ENCODE measurements at regions not wholly inside any gene's neighbourhood (a gene's known extent, or its start where the extent isn't known, plus 50 kb on each side); places are given as distances from the start of the nearest gene placed in this dataset.

GRCh38 chr13:105817498-105817897 lies 718.0 kb downstream of the EFNB2 start:
- no peaks in the 10 kb centered on the region for H3K9me3 Mint-ChIP-seq (ENCODE audit: unreplicated experiment)
- H3K27me3 Mint-ChIP-seq (ENCODE audit: unreplicated experiment) = peaks cover 3% of the 10 kb centered on the region
- no peak overlapping the region for H3K4me3 Mint-ChIP-seq (ENCODE audit: unreplicated experiment)
- no peak for DNase-seq
- no peaks in the 10 kb centered on the region for H3K36me3 Mint-ChIP-seq (ENCODE audit: unreplicated experiment)
- TF ChIP-seq CTCF (IDR thresholded peaks at IDR 0.05; ENCODE audit: partially characterized antibody, unreplicated experiment) = no peak
- peaks cover 3% of the 10 kb centered on the region for H3K4me1 Mint-ChIP-seq (ENCODE audit: low read depth, unreplicated experiment)
- H3K27ac Mint-ChIP-seq (ENCODE audit: unreplicated experiment) = no peak overlapping the region

GRCh38 chr13:105816994-105817393 lies 718.5 kb downstream of the EFNB2 start:
- DNase-seq = no peak
- no peak for TF ChIP-seq CTCF (IDR thresholded peaks at IDR 0.05; ENCODE audit: partially characterized antibody, unreplicated experiment)
- H3K27me3 Mint-ChIP-seq (ENCODE audit: unreplicated experiment) = peaks cover 3% of the 10 kb centered on the region
- H3K4me3 Mint-ChIP-seq (ENCODE audit: unreplicated experiment) = no peak overlapping the region
- H3K9me3 Mint-ChIP-seq (ENCODE audit: unreplicated experiment) = no peaks in the 10 kb centered on the region
- no peaks in the 10 kb centered on the region for H3K36me3 Mint-ChIP-seq (ENCODE audit: unreplicated experiment)
- no peak overlapping the region for H3K27ac Mint-ChIP-seq (ENCODE audit: unreplicated experiment)
- peaks cover under 1% of the 10 kb centered on the region for H3K4me1 Mint-ChIP-seq (ENCODE audit: low read depth, unreplicated experiment)

GRCh38 chr13:105814902-105815250 lies 720.6 kb downstream of the EFNB2 start:
- TF ChIP-seq CTCF (IDR thresholded peaks at IDR 0.05; ENCODE audit: partially characterized antibody, unreplicated experiment) = no peak
- no peak overlapping the region for H3K27ac Mint-ChIP-seq (ENCODE audit: unreplicated experiment)
- no peaks in the 10 kb centered on the region for H3K4me1 Mint-ChIP-seq (ENCODE audit: low read depth, unreplicated experiment)

GRCh38 chr13:105814219-105814901 lies 721.1 kb downstream of the EFNB2 start:
- H3K27me3 Mint-ChIP-seq (ENCODE audit: unreplicated experiment) = peaks cover 3% of the 10 kb centered on the region
- no peaks in the 10 kb centered on the region for H3K9me3 Mint-ChIP-seq (ENCODE audit: unreplicated experiment)
- DNase-seq = no peak
- no peak overlapping the region for H3K27ac Mint-ChIP-seq (ENCODE audit: unreplicated experiment)
- no peak for TF ChIP-seq CTCF (IDR thresholded peaks at IDR 0.05; ENCODE audit: partially characterized antibody, unreplicated experiment)
- H3K4me1 Mint-ChIP-seq (ENCODE audit: low read depth, unreplicated experiment) = no peaks in the 10 kb centered on the region
- H3K36me3 Mint-ChIP-seq (ENCODE audit: unreplicated experiment) = no peaks in the 10 kb centered on the region
- no peak overlapping the region for H3K4me3 Mint-ChIP-seq (ENCODE audit: unreplicated experiment)

More at GRCh38 chr13:105814902-105815250, 720.6 kb downstream of the EFNB2 start:
- DNase-seq = no peak
- H3K9me3 Mint-ChIP-seq (ENCODE audit: unreplicated experiment) = no peaks in the 10 kb centered on the region
- no peaks in the 10 kb centered on the region for H3K36me3 Mint-ChIP-seq (ENCODE audit: unreplicated experiment)
- peaks cover 3% of the 10 kb centered on the region for H3K27me3 Mint-ChIP-seq (ENCODE audit: unreplicated experiment)
- H3K4me3 Mint-ChIP-seq (ENCODE audit: unreplicated experiment) = no peak overlapping the region

GRCh38 chr13:105806628-105806920 lies 728.9 kb downstream of the EFNB2 start:
- no peak for TF ChIP-seq CTCF (IDR thresholded peaks at IDR 0.05; ENCODE audit: partially characterized antibody, unreplicated experiment)
- Mint-ChIP-seq H3K36me3 (ENCODE audit: unreplicated experiment) (peaks cover 12% of the 10 kb centered on the region), H3K27ac (ENCODE audit: unreplicated experiment) (no peak overlapping the region), H3K4me1 (ENCODE audit: low read depth, unreplicated experiment) (no peaks in the 10 kb centered on the region), H3K27me3 (ENCODE audit: unreplicated experiment) (no peaks in the 10 kb centered on the region), H3K4me3 (ENCODE audit: unreplicated experiment) (no peak overlapping the region), H3K9me3 (ENCODE audit: unreplicated experiment) (no peaks in the 10 kb centered on the region)
- DNase-seq = no peak
